Gastrocnemius medialis (tissue), 4 donors: ENCODE measurements at regions not wholly inside any gene's neighbourhood (a gene's known extent, or its start where the extent isn't known, plus 50 kb on each side); places are given as distances from the start of the nearest gene placed in this dataset.

Experiments
- CTCF ChIP-seq, 5 experiments: fragments of 450-650 bp in 3 of 5; fragments of 200-600 bp in 2 of 5; sonication (generic) in 2 of 5; IDR thresholded peaks in 4 of 5; conservative IDR thresholded peaks in 1 of 5; 1 replicate in 4 of 5; 2 replicates in 1 of 5; pipeline ENCODE4 v1.5.1; 2016 to 2019; ENCODE audit warnings: antibody characterized with exemption in 5 of 5, mild to moderate bottlenecking in 3 of 5, moderate library complexity in 3 of 5
- POLR2A ChIP-seq, 2 donors: fragments of 450-650 bp; IDR thresholded peaks; one replicate each; pipeline ENCODE4 v1.6.1; 2017; ENCODE audit warnings: antibody characterized with exemption in 2 of 2, mild to moderate bottlenecking in 2 of 2, moderate library complexity in 2 of 2

- TF ChIP-seq CTCF (IDR thresholded peaks at IDR 0.05 in 4 of 5, conservative IDR thresholded peaks at IDR 0.05 in 1 of 5): no peak
- no peak for TF ChIP-seq POLR2A (IDR thresholded peaks at IDR 0.05)
Observed at GRCh38 chr22:49271831-49272230, 555.8 kb downstream of the BRD1 start.
